GM19351 (cell line): ENCODE measurements at regions not wholly inside any gene's neighbourhood (a gene's known extent, or its start where the extent isn't known, plus 50 kb on each side); places are given as distances from the start of the nearest gene placed in this dataset.
"Not testable (repeated sequence)": the region's sequence is repeated elsewhere in the genome, so short reads cannot be mapped to it uniquely, and the experiment has no call there.

ENCODE experiments used
- ATAC-seq: cut with Tn5 transposase; IDR thresholded peaks from one replicate; pipeline ENCODE4 v1.9.1; 2021; ENCODE audit warnings: mild to moderate bottlenecking, moderate library complexity; ENCODE audit not compliant: unreplicated experiment

DNA sequence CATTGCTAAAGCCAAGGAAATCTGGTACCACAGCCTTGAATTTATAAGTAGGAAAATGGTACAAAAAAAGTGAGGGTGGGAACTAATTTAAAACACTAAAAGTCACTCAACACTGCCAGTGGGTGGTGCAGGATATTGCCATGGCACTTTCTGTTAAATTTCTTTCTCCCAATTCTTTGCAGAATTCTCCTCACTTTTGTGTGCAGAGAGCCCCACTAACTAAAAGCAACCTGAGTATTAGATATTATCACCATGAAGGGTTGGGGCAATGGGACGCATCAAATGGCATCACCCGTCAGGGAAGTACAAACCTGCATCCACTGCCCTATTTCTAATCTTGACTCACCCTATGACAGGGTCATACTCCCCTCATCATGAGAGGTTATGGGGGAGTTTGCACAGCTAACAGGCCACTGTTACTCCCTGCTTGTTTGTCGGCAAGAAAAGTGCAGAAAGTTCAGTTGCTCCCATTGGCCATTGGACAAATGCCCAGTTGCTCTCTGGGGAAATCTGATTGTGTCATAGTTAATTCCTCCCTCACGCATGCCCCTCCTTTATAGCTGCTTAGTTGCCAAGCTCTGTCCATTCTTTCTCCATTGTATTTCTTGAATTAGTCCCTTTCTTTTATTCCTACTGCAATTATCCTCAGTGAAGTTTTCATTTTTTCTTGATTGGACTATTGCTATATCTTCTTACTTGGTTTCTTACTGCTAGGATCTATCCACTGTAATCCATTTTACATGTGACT, 93.8 kb upstream of the BLID start:
- no peak for ATAC-seq

DNA sequence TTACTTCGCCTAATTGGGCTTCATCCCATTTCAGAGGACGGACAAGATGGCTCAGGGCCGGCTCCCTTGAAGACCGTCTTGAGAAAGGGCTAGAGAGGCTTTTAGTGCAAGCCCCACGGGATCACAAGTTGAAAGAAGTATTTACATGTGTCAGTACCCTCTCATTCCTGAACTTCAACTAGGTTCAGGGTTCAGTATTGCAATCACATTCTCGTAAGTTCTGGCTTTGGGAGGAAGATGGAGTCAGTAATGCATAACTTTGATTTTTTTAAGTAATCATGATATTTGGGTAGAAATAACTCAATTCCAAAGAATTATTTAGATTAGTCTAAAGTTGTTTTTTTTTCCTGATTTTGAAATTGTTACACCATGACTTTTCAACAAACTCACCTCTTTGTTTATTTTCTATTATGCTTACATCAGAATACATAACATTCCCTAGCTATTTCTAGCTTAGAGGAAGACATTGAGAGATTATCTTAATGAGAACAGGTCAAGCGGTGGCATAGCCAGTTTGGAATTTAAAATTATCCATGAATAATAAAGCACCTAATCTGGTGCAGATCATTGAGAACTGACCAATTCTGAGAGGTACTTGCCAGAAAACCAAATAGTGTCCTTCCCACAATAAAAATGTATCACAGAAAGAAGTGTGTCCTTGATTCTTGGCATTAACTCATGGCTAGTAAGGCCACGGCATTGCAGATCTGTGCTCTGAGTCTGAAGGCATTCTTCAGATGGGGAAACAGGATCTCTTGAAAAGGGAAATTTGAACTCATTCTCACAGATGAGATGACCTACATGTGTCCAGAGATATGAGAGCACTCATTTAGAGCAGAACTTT, 92.1 kb upstream of the BLID start:
- ATAC-seq, result no peak

DNA sequence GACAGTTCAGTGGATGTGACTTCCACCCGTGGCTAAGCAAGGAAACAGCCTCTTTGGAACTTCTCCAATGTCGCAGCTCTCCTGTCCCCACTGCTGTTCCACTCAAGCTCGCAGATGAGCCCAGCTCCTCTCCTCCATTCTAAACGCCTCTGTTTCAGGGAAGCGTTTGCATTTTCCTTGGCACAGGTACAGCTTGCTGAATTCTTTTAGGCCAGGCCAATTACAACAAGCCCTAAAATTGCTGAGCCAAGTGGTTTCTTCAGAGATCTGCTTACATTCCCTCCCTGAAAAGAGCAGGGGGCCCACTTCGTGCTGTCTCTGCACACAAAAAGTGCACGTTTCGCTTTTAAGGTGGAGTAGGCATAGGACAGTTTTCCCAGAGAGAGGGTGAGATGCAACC, 91.5 kb upstream of the BLID start:
- ATAC-seq, result no peak

DNA sequence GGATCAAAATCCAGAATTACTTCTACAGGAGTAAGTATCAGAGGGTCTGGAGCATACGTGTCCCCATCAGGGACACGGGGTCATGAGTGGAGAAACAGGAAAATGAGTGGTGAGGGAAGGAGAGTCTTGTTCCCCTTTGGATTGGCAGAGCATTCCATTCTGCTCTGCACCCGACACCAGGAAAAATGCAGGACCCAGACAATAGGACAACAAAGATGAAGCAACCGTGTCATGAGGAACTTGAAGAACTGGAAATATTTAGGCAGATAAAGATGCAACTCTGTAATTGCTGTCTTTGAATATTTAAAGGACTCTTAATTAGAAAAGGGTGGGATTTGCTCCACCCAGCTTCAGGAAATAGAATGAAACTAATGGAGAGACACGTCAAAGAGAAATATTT, 89.0 kb upstream of the BLID start:
- ATAC-seq, result no peak

DNA sequence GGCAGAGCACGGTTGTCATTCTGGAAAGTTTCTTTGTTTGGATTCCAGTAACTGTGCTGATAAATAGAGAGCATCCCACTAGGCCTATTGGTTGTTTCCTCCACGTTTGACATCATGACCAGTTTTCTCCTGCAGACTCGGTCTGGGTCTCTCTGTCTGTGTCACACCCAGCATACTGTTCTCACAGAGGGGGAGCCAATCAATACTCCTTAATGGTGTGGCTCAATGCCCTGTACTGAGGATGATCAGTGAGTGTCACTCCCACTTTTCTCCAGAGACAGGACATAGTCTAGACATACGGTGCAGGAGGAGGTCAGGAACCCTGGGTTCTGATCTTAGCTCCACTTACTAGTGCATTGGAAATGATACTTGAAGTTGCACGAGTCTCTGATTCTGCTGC, 88.2 kb upstream of the BLID start:
- no peak for ATAC-seq

DNA sequence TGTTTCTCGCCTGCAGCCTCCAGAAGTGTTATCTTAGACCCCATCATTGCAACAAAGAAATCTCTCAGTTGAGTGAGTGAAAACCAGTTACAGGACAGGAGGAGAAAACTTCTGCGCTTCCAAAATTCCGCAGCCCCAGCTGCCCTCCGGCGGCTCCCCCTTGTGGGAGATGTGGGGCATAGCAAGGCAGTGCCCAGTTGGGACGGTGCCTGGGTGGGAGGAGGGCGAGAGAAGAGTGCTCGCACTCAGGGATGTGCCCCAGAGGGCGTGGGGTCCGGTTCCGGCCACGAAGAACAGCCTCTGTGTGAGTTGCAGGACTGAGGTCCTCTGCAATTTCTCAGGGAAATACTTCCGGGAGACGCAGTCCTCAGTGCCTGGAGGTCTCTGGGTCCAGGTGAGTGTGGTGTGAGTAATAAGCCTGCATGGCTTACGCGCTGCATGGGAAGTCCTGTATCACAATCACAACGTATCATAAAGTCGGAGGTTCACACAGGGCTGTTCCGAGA, 87.0 kb upstream of the BLID start:
- ATAC-seq, result peak; percentile 98

DNA sequence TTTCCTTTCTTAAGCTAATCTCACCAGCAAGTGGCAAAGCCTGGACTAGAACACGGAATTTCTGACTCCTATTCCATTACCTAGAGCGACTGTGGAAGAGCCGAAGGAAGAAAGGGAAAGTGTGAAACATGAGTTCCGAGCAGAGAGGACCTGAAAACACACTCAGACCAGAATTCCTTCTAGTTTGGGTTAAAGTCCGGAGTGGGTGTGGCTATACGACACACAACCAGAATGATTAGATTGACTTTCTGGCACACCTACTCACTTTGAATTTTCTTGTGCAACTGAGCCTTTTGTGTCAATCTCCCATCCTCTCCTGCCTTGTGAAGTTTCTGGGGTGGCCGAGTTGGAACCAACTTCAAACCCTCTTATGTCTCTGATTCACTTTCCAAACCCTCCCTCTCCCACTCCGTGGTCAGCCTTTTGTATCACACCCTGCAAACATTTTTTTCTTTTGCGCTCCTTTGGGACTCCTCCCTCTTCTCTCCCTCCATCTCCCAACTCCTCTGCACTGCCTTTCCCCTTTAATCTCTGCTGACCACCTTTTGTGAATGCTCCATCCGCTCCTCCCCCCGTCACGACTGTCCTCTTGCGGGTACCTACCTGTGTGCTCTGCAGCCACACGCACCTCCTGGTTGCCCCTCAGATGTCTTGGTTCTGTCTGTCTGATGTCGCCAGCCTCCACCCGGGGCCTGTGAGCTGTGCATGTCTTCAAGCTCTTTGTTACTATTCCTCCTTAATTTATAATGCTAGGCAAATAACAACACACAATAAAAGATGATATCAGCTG, 86.3 kb upstream of the BLID start:
- ATAC-seq, result no peak

DNA sequence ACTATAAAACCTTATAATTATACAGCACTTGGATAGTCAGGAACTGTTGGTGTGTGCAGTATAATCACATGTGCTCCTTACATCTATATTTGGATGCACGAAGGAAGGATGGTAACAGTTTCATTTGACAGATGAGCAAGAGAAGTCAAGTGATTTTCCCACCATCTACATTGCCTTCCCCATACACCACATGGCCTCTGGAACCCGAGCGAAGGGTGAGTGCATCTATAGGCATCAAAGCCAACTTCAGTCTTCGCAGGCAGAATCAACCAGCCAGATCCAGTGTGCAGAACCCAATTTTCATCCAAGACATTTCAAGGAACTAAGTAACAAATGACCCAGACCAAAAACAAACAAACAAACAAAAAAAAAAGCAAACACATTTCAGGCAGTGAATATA, 85.1 kb upstream of the BLID start:
- no peak for ATAC-seq

DNA sequence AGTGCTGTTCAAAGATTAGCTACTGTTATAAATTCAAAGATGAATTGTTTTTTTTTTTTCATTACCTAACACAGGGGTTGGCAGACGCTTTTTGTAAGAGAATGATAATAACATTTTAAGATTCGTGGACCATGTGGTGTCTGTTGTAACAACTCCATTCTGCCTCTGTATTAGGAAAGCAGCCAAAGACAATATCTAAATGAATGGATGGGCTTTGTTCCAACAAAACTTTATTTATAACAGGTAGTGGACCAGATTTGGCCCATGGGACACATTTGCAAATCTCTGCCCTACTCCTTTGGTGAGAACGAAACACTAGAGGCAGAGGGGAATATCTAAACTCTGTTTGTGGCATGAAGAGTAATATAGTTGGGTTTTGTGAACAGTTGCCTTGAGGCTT, 83.6 kb upstream of the BLID start:
- ATAC-seq, result no peak

DNA sequence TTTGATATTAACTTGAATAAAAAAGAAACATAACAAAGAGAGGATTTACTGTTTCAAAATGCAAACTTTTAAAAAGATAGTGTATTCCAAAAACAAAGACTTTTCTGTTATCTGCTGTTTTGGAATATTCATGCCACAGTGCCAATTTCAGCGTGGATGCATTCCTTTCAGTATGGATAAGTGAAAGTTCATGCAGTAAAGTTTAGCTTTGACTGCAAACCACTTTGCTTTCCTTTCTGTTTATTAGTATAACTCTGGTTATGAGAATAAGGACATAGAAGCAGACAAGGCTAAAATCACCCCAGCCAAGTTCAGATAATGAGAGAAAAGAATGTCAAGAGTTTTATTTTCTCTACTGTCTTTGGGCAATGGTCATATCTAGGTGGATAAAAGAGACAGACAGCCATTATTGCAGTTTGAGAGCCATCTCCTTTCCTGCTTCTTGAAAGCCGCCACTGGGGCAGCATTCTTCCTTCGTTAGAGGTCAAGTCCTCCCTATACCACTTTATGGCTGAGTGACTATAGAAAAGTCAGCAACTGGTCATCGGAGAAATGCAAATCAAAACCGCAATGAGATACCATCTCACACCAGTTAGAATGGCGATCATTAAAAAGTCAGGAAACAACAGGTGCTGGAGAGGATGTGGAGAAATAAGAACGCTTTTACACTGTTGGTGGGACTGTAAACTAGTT, 82.4 kb upstream of the BLID start:
- ATAC-seq, result no peak

DNA sequence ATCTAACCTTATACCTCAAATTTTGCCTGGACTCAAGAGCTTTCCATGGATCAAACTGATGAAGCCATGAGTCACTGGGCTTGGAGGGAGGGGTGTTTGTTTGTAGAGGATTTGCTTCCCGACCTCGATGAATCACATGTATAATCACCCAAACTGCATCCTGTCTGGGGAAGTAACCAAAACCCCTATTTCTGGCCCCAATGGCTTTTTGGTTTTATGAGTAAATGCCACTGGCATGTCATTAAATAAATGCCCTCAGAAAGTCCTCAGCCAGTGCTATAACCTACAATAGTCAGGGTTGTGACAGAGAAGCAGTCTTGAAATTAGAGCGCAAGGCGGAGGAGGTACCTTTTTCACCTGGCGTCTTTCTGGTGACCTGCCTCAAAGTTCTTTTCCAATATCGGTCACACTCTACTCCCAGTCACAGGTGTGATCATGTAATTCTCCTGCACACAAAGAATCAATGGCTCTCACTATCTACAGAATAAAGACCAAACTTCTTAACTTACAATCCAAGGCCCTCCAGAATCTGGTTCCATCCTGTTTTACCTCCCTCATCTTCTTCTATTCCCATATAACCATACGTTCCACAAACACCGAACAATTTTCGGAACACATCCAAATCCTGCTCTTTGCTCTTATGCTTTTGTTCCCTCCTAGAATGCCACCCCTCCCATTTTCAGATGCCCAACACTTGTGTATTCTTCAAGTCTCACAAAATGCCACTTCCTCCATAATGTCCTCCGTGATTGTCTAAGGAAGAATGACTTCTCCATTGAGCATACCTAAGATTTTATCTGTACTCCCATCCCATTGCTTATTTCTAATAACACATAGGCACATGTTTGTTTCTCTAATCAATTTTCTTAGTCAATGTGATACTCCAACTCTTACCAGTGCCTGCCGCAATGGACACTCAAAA, 81.3 kb upstream of the BLID start:
- no peak for ATAC-seq

DNA sequence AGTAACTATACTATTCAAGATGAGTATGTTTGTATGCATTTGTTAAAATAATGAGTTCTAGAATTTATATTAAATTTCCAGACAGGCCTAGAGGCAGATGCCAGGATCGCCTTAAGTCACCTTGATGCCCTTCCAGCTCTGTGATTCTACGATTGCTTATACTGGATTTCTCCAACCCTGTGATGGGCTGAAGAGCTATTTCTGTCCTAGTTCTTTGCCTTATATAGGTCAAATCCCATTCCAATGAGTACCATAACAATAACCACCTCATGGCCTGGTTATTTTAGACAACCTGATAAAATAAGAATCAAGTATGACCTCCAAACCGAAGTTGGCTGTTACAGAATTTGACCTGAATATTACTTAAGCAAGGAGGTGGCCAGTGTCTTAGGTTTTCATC, 79.8 kb upstream of the BLID start:
- no peak for ATAC-seq

DNA sequence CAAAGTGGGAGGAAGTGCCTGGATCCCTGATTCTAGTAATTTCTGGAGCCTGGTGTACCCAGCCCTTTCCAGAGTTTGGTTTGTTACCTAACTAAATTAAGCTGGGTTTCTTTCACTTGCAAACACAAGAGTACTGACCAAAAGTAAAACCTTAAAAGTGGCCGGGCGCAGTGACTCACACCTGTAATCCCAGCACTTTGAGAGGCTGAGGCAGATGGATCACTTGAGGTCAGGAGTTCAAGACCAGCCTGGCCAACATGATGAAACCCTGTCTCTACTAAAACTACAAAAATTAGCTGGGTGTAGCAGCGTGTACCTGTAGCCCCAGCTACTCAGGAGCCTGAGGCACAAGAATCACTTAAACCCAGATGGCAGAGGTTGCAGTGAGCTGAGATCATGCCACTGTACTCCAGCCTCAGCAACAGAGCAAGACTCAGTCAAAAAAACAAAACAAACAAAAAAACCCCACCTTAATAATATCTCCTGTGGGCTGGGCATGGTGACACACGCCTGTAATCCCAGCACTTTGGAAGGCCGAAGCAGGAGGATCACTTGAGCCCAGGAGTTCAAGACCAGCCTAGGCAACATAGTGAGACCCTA, 78.0 kb upstream of the BLID start:
- ATAC-seq, result not testable (repeated sequence)

DNA sequence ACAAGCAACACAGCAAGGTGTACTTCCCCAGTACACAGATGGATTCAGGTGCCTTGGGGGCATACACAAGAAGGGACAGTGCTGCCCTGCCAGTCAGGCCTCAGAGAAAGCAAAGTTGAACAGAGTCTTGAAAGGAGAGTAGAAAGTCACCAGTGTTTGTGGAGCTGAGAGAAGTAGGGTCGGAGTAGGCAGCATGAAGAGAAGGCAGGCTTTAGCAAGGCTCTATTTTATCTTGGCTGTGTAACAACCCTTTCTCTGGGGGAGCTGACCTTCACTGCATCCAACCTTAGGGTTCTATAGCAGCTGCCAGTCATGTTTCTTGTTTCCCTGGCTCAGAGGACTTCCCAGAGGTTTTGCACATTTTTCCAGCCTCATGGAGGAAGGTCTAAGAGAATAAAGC, 77.4 kb upstream of the BLID start:
- ATAC-seq, result no peak

DNA sequence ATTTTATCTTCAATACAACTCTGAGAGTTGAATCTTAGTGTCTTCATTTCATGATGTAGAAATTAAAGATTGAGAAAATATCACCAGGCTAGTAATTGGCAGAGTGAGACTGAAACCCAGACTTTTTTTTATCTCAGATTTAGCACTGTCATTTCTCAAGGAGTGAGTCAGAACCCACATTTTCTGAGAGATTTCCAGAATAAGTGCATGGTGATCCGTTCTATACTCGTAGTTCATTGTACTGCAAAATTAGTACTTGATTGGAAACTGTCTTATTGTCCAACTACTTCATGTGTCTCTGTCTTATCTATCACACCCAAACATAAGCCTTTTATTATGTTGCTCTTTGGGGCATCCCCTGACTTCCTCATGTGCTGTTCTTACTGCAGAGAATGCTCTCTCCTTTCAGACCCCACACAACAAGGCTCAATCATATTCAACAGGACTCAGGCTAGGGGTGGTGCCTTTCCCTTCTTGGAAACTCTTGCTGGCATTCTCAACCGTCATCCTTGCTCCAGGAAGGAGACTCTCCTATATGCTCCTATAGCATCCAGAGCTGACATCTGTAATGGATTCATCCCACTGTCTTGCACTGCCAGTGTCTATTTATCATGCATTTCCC, 76.7 kb upstream of the BLID start:
- ATAC-seq, result peak; percentile 78

DNA sequence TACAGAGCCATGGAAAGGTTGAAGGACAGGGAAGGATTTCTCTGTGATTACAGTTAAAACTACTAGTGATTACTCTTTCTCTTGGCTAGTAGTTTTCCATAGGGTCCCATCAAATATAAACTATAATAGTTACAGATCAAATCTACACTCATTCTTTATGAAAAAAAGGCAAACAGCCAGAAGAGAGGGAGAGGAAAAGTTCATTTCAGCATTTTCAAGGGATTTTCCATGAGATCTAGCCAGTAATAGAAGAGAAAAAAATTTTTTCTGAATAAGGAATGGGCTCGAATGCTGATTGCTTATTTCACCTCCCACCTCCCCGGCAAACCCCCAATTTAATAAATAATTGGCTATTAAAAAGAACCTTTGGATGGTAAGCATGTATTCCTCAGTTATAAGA, 74.8 kb upstream of the BLID start:
- no peak for ATAC-seq

DNA sequence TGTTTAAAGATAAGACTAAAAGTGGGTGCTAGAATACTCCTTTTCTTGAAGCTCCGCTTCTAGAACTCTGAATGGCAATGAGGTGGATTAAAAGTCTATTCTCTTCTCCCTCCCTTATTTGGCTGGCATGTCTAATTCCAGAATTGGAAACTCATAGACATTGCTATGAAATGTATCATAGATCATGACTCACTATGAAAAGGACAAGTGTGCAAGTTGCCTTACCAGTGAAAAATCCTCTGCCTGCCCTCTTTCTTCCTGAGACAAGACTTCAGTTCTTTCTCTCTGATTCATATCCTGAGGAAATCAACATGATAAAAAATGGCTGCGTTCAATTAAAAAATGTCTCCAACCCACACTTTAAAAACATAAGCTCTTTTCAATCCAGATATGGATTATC, 73.2 kb upstream of the BLID start:
- ATAC-seq, result no peak

DNA sequence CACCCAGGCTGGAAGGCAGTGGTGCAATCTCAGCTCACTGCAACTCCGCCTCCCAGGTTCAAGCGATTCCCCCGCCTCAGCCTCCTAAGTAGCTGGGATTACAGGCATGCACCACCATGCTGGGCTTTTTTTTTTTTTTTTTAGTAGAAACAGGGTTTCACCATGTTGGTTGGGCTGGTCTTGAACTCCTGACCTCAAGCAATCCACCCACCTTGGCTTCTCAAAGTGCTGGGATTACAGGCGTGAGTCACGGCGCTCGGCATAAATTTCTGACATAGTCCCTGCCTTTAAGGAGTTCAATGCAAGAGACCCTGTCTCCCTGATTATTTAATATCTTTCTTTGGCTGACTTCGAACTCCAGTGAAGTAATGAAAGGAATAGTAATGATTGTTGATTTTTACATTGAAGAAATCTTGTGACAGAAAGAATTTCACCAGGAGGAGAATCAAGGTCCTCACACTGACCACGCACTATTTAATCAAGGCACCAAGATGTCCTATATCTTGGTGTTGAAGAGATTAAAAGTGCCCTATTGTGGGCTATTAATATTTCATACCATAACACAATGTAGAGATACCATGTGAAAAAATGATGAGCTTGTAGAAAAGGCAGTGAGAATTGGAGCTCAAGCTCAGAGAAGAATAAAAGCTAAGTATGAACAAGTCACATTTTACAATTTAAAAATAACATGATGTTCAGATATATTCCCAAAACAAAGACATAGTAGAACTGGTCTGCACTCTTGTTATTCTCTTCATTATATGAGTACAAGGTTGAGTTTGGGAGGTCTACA, 71.6 kb upstream of the BLID start:
- ATAC-seq, result no peak
